ENCODE measurements at regions not wholly inside any gene's neighbourhood (a gene's known extent, or its start where the extent isn't known, plus 50 kb on each side); places are given as distances from the start of the nearest gene placed in this dataset.

DNA sequence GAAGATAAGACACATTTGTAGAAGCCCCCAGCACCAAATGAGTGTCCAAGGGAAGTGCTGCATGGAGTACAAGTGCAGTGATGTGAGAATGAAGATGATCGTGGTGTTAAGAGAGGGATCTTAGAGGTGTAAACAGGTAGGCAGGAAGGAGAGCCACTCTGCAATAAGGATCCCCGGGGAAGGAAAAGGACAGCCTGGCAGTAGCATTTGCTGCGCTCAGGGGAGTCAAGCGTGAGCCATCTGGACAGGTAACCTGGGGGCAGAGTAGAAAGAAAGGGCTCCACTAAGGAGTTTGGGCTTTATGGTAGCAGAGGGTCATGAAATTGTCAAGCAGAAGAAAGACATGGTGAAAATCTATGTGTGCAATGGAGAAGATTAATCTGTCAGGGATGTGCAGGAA is 587.2 kb downstream of the BUD13 start:
- H3K4me3 ChIP-seq (ENCODE audit: low read length in 2 of 2) = no peak overlapping the region
- no peak for DNase-seq (ENCODE audit: low read depth in 6 of 9, low spot score in 9 of 9)
- H3K27me3 ChIP-seq (ENCODE audit: control insufficient read depth in 2 of 2, insufficient read depth in 1 of 2, low read length in 1 of 2) = peaks cover 0 to 2% of the 10 kb centered on the region in 2 donors
- H3K36me3 ChIP-seq (ENCODE audit: control insufficient read depth in 2 of 2, insufficient read depth in 2 of 2, low read length in 1 of 2) = no peaks in the 10 kb centered on the region
- no peak overlapping the region for H3K27ac ChIP-seq (ENCODE audit: low read depth in 1 of 2, low read length in 1 of 2)
- H3K9me3 ChIP-seq (ENCODE audit: control insufficient read depth in 2 of 2, insufficient read depth in 1 of 2, low read length in 1 of 2) = no peaks in the 10 kb centered on the region
- WGBS = 91% methylated on average over 4 of the region's 4 CpGs
- H3K4me1 ChIP-seq (ENCODE audit: control insufficient read depth in 2 of 2, insufficient read depth in 2 of 2, low read length in 2 of 2) = no peaks in the 10 kb centered on the region

- no peak overlapping the region for H3K4me3 ChIP-seq (ENCODE audit: low read length in 2 of 2)
- H3K4me1 ChIP-seq (ENCODE audit: control insufficient read depth in 2 of 2, insufficient read depth in 2 of 2, low read length in 2 of 2) = no peaks in the 10 kb centered on the region
- H3K27ac ChIP-seq (ENCODE audit: low read depth in 1 of 2, low read length in 1 of 2) = no peak overlapping the region
- 95% methylated on average over 8 of the region's 8 CpGs for WGBS
- DNase-seq (ENCODE audit: low read depth in 6 of 9, low spot score in 9 of 9) = no peak
- no peaks in the 10 kb centered on the region for H3K9me3 ChIP-seq (ENCODE audit: control insufficient read depth in 2 of 2, insufficient read depth in 1 of 2, low read length in 1 of 2)
- no peaks in the 10 kb centered on the region for H3K36me3 ChIP-seq (ENCODE audit: control insufficient read depth in 2 of 2, insufficient read depth in 2 of 2, low read length in 1 of 2)
- peaks cover 0 to 2% of the 10 kb centered on the region in 2 donors for H3K27me3 ChIP-seq (ENCODE audit: control insufficient read depth in 2 of 2, insufficient read depth in 1 of 2, low read length in 1 of 2)
These were observed 588.0 kb downstream of the BUD13 start for GRCh38 chr11:116184763-116185162.

- no peak overlapping the region for H3K27ac ChIP-seq (ENCODE audit: low read depth in 1 of 2, low read length in 1 of 2)
- H3K27me3 ChIP-seq (ENCODE audit: control insufficient read depth in 2 of 2, insufficient read depth in 1 of 2, low read length in 1 of 2) = no peaks in the 10 kb centered on the region
- no peaks in the 10 kb centered on the region for H3K36me3 ChIP-seq (ENCODE audit: control insufficient read depth in 2 of 2, insufficient read depth in 2 of 2, low read length in 1 of 2)
- whole genome bisulfite sequencing = 89% methylated on average over 7 of the region's 7 CpGs
- H3K9me3 ChIP-seq (ENCODE audit: control insufficient read depth in 2 of 2, insufficient read depth in 1 of 2, low read length in 1 of 2) = no peaks in the 10 kb centered on the region
- no peak for DNase-seq (ENCODE audit: low read depth in 6 of 9, low spot score in 9 of 9)
- no peaks in the 10 kb centered on the region for H3K4me1 ChIP-seq (ENCODE audit: control insufficient read depth in 2 of 2, insufficient read depth in 2 of 2, low read length in 2 of 2)
- no peak overlapping the region for H3K4me3 ChIP-seq (ENCODE audit: low read length in 2 of 2)
These were observed 590.3 kb downstream of the BUD13 start for GRCh38 chr11:116182356-116182966.

GRCh38 chr11:116180806-116181600 is 591.8 kb downstream of the BUD13 start:
- Histone ChIP-seq H3K4me3 (ENCODE audit: low read length in 2 of 2) (no peak overlapping the region), H3K27me3 (ENCODE audit: control insufficient read depth in 2 of 2, insufficient read depth in 1 of 2, low read length in 1 of 2) (no peaks in the 10 kb centered on the region), H3K27ac (ENCODE audit: low read depth in 1 of 2, low read length in 1 of 2) (no peak overlapping the region), H3K9me3 (ENCODE audit: control insufficient read depth in 2 of 2, insufficient read depth in 1 of 2, low read length in 1 of 2) (no peaks in the 10 kb centered on the region), H3K36me3 (ENCODE audit: control insufficient read depth in 2 of 2, insufficient read depth in 2 of 2, low read length in 1 of 2) (no peaks in the 10 kb centered on the region), H3K4me1 (ENCODE audit: control insufficient read depth in 2 of 2, insufficient read depth in 2 of 2, low read length in 2 of 2) (no peaks in the 10 kb centered on the region)
- 83% methylated on average over 13 of the region's 13 CpGs for WGBS
- DNase-seq (ENCODE audit: low read depth in 6 of 9, low spot score in 9 of 9) = no peak

DNA sequence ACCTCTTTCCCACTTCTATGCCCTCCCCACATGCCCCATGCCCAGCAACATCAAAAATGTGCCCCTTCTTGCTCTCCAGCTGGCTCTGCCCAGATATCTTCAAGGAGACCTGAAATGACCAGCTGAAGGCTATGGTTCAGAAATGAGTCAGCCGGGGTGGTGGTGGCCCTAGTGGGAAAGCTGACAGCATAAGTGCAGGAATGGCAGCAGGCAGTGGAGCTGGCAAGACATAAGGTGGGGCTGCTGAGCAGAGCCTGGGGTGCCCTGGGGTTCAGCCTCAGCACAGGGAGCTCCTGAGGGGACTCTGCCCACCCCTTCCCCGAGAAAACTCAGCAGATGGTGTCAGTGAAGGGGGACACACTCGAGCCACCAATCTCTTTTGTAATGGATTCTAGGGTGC is 593.4 kb downstream of the BUD13 start:
- Histone ChIP-seq H3K36me3 (ENCODE audit: control insufficient read depth in 2 of 2, insufficient read depth in 2 of 2, low read length in 1 of 2) (no peaks in the 10 kb centered on the region), H3K4me1 (ENCODE audit: control insufficient read depth in 2 of 2, insufficient read depth in 2 of 2, low read length in 2 of 2) (no peaks in the 10 kb centered on the region), H3K9me3 (ENCODE audit: control insufficient read depth in 2 of 2, insufficient read depth in 1 of 2, low read length in 1 of 2) (no peaks in the 10 kb centered on the region), H3K27me3 (ENCODE audit: control insufficient read depth in 2 of 2, insufficient read depth in 1 of 2, low read length in 1 of 2) (no peaks in the 10 kb centered on the region), H3K4me3 (ENCODE audit: low read length in 2 of 2) (no peak overlapping the region), H3K27ac (ENCODE audit: low read depth in 1 of 2, low read length in 1 of 2) (no peak overlapping the region)
- 83% methylated on average over 3 of the region's 3 CpGs for WGBS
- DNase-seq (ENCODE audit: low read depth in 6 of 9, low spot score in 9 of 9) = no peak

DNA sequence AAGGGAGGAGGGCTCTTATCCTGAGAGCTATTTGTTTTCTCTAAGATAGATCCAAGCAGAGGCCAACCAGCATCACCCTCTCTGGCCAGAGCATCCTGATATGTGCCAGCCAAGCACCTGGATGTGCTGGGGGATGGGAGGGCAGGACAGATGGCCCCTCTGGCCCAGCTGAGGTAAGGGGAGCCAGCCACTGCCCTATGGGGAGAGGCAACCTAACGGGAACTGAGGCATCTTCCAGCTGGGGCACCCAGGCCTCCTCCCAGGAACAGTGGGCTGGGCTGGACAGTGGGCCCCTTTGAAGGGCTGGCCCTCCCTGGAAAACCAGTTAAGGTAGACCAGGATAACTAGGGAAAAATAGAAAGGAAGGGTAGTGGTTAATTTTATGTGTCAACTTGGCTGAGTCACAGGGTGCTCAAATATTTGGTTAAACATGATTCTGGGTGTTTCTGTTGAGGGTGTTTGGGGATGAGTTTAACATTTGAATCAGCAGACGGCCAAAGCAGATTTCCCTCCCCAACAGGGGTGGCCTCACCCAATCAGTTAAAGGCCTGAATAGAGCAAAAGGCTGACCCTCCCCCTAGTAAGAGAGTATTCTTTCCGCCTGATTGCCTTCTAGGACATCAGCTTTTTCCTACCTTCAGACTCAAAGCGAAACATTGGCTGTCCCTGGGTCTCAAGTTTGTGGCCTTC is 595.1 kb downstream of the BUD13 start:
- WGBS = 92% methylated on average over 4 of the region's 4 CpGs

DNA sequence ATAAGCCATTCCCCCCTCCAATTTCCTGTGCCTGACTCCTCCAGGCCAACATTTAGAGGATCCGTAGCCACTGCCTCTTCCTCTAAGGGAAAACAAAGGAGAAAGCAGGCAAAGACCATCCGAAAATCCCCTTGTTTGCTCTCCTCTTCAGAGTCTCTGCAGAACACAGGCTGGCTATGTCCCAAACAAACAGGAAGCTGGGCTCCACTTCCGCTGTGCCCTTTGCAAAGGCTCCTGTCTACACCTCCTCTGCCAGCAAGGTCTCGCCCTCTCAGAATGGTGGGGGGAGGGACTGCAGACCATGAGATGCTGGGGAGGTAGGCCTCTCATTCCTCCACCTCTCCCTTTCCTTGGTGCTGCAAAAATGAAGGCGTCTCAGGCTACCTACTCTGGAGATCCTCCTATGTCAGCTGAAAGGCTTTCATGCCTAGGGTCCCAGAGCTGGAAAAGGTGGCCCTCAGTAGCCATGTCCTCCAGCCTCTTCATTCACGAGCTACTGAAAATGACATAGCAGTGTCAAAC is 596.2 kb downstream of the BUD13 start:
- Histone ChIP-seq H3K27ac (ENCODE audit: low read depth in 1 of 2, low read length in 1 of 2) (no peak overlapping the region), H3K4me1 (ENCODE audit: control insufficient read depth in 2 of 2, insufficient read depth in 2 of 2, low read length in 2 of 2) (no peaks in the 10 kb centered on the region), H3K36me3 (ENCODE audit: control insufficient read depth in 2 of 2, insufficient read depth in 2 of 2, low read length in 1 of 2) (no peaks in the 10 kb centered on the region), H3K9me3 (ENCODE audit: control insufficient read depth in 2 of 2, insufficient read depth in 1 of 2, low read length in 1 of 2) (no peaks in the 10 kb centered on the region), H3K27me3 (ENCODE audit: control insufficient read depth in 2 of 2, insufficient read depth in 1 of 2, low read length in 1 of 2) (no peaks in the 10 kb centered on the region), H3K4me3 (ENCODE audit: low read length in 2 of 2) (no peak overlapping the region)
- DNase-seq (ENCODE audit: low read depth in 6 of 9, low spot score in 9 of 9) = no peak
- WGBS = 67% methylated on average over 6 of the region's 6 CpGs

More for the DNA sequence above, 595.1 kb downstream of the BUD13 start:
- Histone ChIP-seq H3K4me1 (ENCODE audit: control insufficient read depth in 2 of 2, insufficient read depth in 2 of 2, low read length in 2 of 2) (no peaks in the 10 kb centered on the region), H3K27ac (ENCODE audit: low read depth in 1 of 2, low read length in 1 of 2) (no peak overlapping the region), H3K27me3 (ENCODE audit: control insufficient read depth in 2 of 2, insufficient read depth in 1 of 2, low read length in 1 of 2) (no peaks in the 10 kb centered on the region), H3K4me3 (ENCODE audit: low read length in 2 of 2) (no peak overlapping the region), H3K36me3 (ENCODE audit: control insufficient read depth in 2 of 2, insufficient read depth in 2 of 2, low read length in 1 of 2) (no peaks in the 10 kb centered on the region), H3K9me3 (ENCODE audit: control insufficient read depth in 2 of 2, insufficient read depth in 1 of 2, low read length in 1 of 2) (no peaks in the 10 kb centered on the region)
- no peak for DNase-seq (ENCODE audit: low read depth in 6 of 9, low spot score in 9 of 9)

DNA sequence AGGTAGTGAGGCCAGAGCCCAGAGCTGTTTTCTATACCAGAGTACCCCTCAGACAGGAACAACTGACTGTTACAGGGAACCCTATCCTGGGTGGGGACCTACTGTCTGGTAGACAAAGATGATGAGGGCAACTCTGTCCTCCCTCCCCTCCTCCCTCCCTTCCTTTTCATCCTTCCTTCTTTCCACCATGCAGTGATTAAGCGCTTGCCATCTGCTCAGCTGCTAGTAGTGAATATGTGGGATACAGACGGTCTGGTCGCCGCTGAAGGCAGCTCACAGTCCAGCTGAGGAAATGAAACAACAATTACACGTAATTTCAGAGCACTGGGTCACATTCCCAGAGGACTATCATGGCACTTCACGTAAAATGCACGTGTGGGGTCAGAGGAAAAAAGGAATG is 597.1 kb downstream of the BUD13 start:
- no peaks in the 10 kb centered on the region for H3K36me3 ChIP-seq (ENCODE audit: control insufficient read depth in 2 of 2, insufficient read depth in 2 of 2, low read length in 1 of 2)
- DNase-seq (ENCODE audit: low read depth in 6 of 9, low spot score in 9 of 9) = no peak

More for the DNA sequence above, 597.1 kb downstream of the BUD13 start:
- no peaks in the 10 kb centered on the region for H3K4me1 ChIP-seq (ENCODE audit: control insufficient read depth in 2 of 2, insufficient read depth in 2 of 2, low read length in 2 of 2)
- no peaks in the 10 kb centered on the region for H3K27me3 ChIP-seq (ENCODE audit: control insufficient read depth in 2 of 2, insufficient read depth in 1 of 2, low read length in 1 of 2)
- H3K27ac ChIP-seq (ENCODE audit: low read depth in 1 of 2, low read length in 1 of 2) = no peak overlapping the region
- no peaks in the 10 kb centered on the region for H3K9me3 ChIP-seq (ENCODE audit: control insufficient read depth in 2 of 2, insufficient read depth in 1 of 2, low read length in 1 of 2)
- 90% methylated on average over 7 of the region's 7 CpGs for WGBS
- no peak overlapping the region for H3K4me3 ChIP-seq (ENCODE audit: low read length in 2 of 2)

All from thymus (tissue), 11 donors.